Right atrium auricular region (tissue), 2 donors: ENCODE measurements at regions not wholly inside any gene's neighbourhood (a gene's known extent, or its start where the extent isn't known, plus 50 kb on each side); places are given as distances from the start of the nearest gene placed in this dataset.
"Not testable (repeated sequence)": the region's sequence is repeated elsewhere in the genome, so short reads cannot be mapped to it uniquely, and the experiment has no call there.

Experiments used
- DNase-seq: peaks from one replicate; pipeline ENCODE4 v3.0.0-alpha.2; 2019; ENCODE audit warnings: low spot score
- H3K27ac ChIP-seq, 2 donors: fragments of 200-600 bp; sonication (generic); 1 replicate in 1 of 2; 2 replicates in 1 of 2; pipeline ENCODE4 v1.5.1; 2016 to 2019
- H3K27me3 ChIP-seq, 2 donors: fragments of 200-600 bp; sonication (generic); one replicate each; pipeline versions ENCODE4 v1.5.1 to v1.6.0; 2017 to 2019
- H3K36me3 ChIP-seq: fragments of 200-600 bp; sonication (generic); one replicate; pipeline ENCODE4 v1.5.1; 2016
- H3K4me1 ChIP-seq, 2 donors: fragments of 200-600 bp; sonication (generic); one replicate each; pipeline versions ENCODE4 v1.5.1 to v1.6.0; 2017 to 2019
- H3K4me3 ChIP-seq, 2 donors: fragments of 200-600 bp; sonication (generic); 1 replicate in 1 of 2; 2 replicates in 1 of 2; pipeline ENCODE4 v1.5.1; 2017 to 2019; ENCODE audit warnings: mild to moderate bottlenecking in 1 of 2, moderate library complexity in 1 of 2
- H3K9me3 ChIP-seq, 2 donors: fragments of 200-600 bp; sonication (generic); one replicate each; pipeline ENCODE4 v1.5.1; 2019
- TF ChIP-seq, protein P1 (sequence below), 2 donors: fragments of 200-600 bp; sonication (generic); IDR thresholded peaks; one replicate each; pipeline ENCODE4 v1.5.1; 2019; ENCODE audit warnings: antibody characterized with exemption in 2 of 2

DNA sequence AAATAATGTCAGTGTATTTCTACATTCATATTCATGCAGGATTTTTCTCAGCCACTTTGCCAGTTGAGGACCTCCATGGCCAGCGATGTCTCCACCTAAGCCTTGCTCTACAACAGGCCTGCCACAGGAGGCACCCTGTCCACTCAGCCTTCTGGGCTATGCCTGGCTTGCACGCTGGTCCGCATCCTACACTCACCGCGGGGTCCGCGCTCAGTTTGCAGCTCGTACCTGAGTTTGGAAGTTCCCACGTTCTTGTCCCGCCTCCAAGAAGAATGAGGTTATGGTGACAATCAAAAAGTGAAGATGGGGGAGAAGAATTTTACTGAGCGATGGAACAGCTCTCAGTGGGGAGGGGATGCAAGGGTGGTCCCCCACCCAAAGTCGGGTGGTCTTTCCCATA is 93.6 kb upstream of the GRIK1 start:
- Histone ChIP-seq H3K9me3 (no peaks in the 10 kb centered on the region), H3K4me3 (no peak overlapping the region), H3K27ac (no peak overlapping the region), H3K4me1 (no peaks in the 10 kb centered on the region), H3K27me3 (no peaks in the 10 kb centered on the region), H3K36me3 (no peaks in the 10 kb centered on the region)
- DNase-seq, result no peak
- TF ChIP-seq, protein P1, sequence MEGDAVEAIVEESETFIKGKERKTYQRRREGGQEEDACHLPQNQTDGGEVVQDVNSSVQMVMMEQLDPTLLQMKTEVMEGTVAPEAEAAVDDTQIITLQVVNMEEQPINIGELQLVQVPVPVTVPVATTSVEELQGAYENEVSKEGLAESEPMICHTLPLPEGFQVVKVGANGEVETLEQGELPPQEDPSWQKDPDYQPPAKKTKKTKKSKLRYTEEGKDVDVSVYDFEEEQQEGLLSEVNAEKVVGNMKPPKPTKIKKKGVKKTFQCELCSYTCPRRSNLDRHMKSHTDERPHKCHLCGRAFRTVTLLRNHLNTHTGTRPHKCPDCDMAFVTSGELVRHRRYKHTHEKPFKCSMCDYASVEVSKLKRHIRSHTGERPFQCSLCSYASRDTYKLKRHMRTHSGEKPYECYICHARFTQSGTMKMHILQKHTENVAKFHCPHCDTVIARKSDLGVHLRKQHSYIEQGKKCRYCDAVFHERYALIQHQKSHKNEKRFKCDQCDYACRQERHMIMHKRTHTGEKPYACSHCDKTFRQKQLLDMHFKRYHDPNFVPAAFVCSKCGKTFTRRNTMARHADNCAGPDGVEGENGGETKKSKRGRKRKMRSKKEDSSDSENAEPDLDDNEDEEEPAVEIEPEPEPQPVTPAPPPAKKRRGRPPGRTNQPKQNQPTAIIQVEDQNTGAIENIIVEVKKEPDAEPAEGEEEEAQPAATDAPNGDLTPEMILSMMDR (IDR thresholded peaks at IDR 0.05), result no peak

DNA sequence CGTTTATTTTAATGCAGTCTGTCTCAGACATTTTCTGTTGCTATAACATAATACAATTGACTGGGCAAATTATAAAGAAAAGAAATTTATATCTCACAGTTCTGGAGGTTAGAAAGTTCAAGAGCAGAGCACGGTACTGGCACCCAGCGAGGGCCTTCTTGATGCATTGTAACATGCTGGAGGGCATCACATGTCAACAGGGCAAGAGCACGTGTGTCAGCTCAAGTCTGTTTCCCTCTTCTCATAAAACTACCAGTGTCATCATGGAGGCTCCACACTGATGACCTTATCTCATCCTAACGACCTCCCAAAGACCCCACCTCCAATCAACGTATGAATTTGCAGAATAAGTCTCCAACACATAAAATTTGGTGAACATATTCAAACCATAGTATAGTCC is 90.6 kb upstream of the GRIK1 start:
- Histone ChIP-seq H3K27me3 (no peaks in the 10 kb centered on the region), H3K36me3 (no peaks in the 10 kb centered on the region), H3K4me3 (no peak overlapping the region), H3K27ac (no peak overlapping the region), H3K4me1 (no peaks in the 10 kb centered on the region), H3K9me3 (no peaks in the 10 kb centered on the region)
- TF ChIP-seq, protein P1 (IDR thresholded peaks at IDR 0.05), result no peak
- no peak for DNase-seq

DNA sequence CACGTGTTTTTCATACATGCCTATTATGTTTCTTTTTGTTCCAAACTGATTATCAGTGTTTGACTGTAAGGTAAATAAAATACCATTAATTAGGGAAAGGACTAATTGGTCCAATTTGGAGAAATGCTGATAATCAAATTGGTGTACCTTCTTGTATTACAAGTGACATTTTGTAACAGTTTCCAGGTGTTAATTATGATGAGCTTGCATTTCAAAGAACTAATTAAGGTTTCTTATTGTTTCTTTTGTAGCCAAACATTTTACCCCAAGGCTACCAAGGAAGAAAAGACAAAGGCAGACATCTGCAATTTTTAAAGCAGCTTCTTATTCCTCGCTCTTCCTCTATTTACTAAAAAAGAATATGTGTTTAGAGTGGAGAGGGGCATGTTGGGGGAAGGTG is 88.7 kb upstream of the GRIK1 start:
- TF ChIP-seq, protein P1 (IDR thresholded peaks at IDR 0.05), result no peak
- DNase-seq, result no peak
- no peaks in the 10 kb centered on the region for H3K4me1 ChIP-seq
- no peaks in the 10 kb centered on the region for H3K27me3 ChIP-seq
- H3K27ac ChIP-seq, result no peak overlapping the region
- no peaks in the 10 kb centered on the region for H3K36me3 ChIP-seq
- no peaks in the 10 kb centered on the region for H3K9me3 ChIP-seq
- no peak overlapping the region for H3K4me3 ChIP-seq

DNA sequence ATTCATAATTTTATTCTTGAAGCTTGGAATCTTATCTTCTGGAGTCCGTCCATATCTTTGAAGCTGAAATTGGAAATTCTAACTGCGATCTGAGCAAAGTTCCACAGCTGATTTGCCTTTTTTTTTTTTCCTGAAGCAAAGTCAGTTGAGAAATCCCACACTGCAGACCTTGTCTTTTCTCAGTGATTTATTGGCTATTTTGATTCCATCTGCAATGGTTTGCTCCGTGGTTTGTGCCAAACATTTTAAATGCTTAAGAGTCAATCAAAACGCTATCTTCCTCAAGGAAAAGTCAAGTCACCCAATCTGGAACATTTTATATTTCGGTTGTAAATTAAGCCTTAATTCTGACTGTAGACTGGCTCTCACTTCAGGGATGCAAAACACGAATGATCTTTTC is 88.2 kb upstream of the GRIK1 start:
- Histone ChIP-seq H3K36me3 (no peaks in the 10 kb centered on the region), H3K27me3 (no peaks in the 10 kb centered on the region), H3K9me3 (no peaks in the 10 kb centered on the region), H3K4me1 (no peaks in the 10 kb centered on the region), H3K4me3 (no peak overlapping the region), H3K27ac (no peak overlapping the region)
- DNase-seq, result no peak
- TF ChIP-seq, protein P1 (IDR thresholded peaks at IDR 0.05), result no peak

DNA sequence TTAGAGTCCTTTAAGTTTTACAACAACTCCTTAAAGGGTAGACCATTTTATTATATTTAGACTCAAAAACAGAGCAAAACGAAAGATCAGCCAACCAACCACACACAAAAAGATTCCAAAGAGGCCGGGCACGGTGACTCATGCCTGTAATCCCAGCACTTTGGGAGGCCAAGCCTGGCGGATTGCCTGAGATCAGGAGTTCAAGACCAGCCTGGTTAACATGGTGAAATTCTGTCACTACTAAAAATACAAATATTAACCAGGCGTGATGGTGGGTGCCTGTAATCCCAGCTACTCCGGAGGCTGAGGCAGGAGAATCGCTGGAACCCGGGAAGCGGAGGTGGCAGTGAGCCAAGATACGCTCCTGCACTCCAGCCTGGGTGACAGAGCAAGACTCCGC is 83.3 kb upstream of the GRIK1 start:
- not testable (repeated sequence) for H3K27ac ChIP-seq, H3K4me1 ChIP-seq, H3K27me3 ChIP-seq, DNase-seq, H3K36me3 ChIP-seq, H3K9me3 ChIP-seq, H3K4me3 ChIP-seq

DNA sequence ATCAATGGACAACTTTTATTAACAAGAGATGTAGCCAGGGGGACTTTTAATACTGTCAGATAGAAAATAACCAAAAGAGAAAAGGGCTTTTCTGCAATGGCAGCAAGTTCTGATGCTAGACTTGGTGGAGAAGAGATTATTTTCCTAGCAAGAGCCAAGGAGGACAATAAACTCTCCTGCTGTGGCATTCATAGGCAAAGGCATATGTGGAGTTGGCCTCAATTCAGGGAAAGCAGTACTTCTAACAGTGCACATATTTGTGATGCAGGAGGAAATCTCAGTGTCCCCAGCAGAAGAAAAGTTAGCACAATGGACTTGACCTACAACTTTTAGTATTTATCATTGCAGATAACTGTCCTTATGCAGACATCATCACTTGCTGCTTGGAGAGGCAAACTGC is 75.1 kb upstream of the GRIK1 start:
- Histone ChIP-seq H3K27ac (no peak overlapping the region), H3K4me1 (no peaks in the 10 kb centered on the region), H3K36me3 (no peaks in the 10 kb centered on the region), H3K9me3 (peaks cover 0 to 8% of the 10 kb centered on the region in 2 donors), H3K4me3 (no peak overlapping the region), H3K27me3 (no peaks in the 10 kb centered on the region)
- TF ChIP-seq, protein P1 (IDR thresholded peaks at IDR 0.05), result no peak
- DNase-seq, result no peak
